Activated T-helper 17 cell treated with anti-CD3 and anti-CD28 coated beads, Interleukin-2, amount 50 U/mL, for 72 hours (primary cell): ENCODE measurements at regions not wholly inside any gene's neighbourhood (a gene's known extent, or its start where the extent isn't known, plus 50 kb on each side); places are given as distances from the start of the nearest gene placed in this dataset.
"Not testable (repeated sequence)": the region's sequence is repeated elsewhere in the genome, so short reads cannot be mapped to it uniquely, and the experiment has no call there.

Experiments used
- ATAC-seq: fragments of 150-1000 bp; cut with Tn5 transposase; replicated peaks from 2 replicates; pipeline ENCODE4 v1.10.0; 2021; ENCODE audit warnings: mild to moderate bottlenecking, moderate library complexity
- H3K27ac Mint-ChIP-seq: one replicate; pipeline ENCODE4 v1.8.0; 2022; ENCODE audit warnings: mixed read lengths
- H3K27me3 Mint-ChIP-seq: one replicate; pipeline ENCODE4 v1.8.0; 2022; ENCODE audit warnings: mixed read lengths
- H3K36me3 Mint-ChIP-seq: one replicate; pipeline ENCODE4 v1.8.0; 2022; ENCODE audit warnings: low read depth, mild to moderate bottlenecking, mixed read lengths
- H3K4me1 Mint-ChIP-seq: one replicate; pipeline ENCODE4 v1.8.0; 2022; ENCODE audit warnings: mixed read lengths
- H3K4me3 Mint-ChIP-seq: one replicate; pipeline ENCODE4 v1.8.0; 2022; ENCODE audit warnings: mild to moderate bottlenecking, mixed read lengths
- H3K9me3 Mint-ChIP-seq: one replicate; pipeline ENCODE4 v1.8.0; 2022; ENCODE audit warnings: mixed read lengths

DNA sequence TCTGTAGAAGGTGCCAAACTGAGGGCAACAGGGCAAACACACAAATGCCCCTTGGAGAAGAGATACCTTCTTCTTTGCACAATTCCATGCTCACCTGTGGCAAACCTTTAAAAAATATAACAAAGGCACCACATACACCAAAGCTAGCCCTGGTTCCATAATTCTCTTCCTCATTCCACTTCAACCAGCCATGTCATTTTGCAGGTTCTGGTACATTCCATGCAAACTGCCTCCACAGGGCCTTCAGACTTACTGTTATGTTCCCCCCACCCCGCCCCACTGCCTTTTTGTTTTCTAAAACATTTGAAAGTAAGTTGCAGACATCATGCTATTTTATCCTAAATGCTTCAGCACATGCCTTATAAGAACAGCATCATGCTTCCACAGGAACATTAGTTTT, 269.0 kb downstream of the NSUN3 start:
- no peaks in the 10 kb centered on the region for H3K27me3 Mint-ChIP-seq
- no peaks in the 10 kb centered on the region for H3K36me3 Mint-ChIP-seq
- no peaks in the 10 kb centered on the region for H3K4me1 Mint-ChIP-seq
- H3K27ac Mint-ChIP-seq, result no peak overlapping the region
- H3K9me3 Mint-ChIP-seq, result peaks cover 3% of the 10 kb centered on the region
- no peak for ATAC-seq
- no peak overlapping the region for H3K4me3 Mint-ChIP-seq

DNA sequence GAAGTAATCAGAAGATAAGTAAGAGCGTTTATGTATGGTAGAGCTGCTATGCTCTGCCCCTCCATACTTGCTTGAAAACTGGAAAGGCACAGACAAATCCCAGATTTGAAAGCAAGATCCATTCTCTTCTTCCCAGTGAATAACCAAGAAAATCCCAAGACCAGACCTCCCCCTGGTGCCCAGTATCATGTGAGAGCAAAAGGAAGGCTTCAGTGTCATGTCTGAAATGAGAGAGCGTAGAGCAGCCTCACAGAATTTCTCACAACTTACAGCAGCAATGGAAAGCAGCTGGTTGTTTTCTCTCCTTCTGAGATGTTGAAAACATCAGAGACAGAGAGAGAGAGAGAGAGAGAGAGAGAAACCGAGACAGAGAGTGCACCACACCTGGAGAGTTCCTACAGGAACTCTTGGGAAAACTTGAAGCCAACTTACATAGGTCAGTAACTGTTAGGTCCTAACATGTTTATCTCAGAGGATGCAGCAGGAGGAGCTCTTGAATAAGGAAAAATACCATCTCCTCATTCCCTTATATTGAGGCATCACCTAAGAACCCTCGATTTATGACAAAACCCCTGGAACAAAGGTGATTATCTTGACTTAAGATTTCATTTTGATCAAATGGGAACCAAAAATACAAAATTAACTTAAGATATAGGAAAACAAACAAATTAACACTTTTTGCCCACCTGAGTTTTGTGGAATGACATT, 273.3 kb downstream of the NSUN3 start:
- Mint-ChIP-seq H3K27ac (no peak overlapping the region), H3K4me1 (no peaks in the 10 kb centered on the region), H3K27me3 (no peaks in the 10 kb centered on the region), H3K4me3 (no peak overlapping the region), H3K36me3 (no peaks in the 10 kb centered on the region), H3K9me3 (peaks cover 3% of the 10 kb centered on the region)
- ATAC-seq, result no peak

DNA sequence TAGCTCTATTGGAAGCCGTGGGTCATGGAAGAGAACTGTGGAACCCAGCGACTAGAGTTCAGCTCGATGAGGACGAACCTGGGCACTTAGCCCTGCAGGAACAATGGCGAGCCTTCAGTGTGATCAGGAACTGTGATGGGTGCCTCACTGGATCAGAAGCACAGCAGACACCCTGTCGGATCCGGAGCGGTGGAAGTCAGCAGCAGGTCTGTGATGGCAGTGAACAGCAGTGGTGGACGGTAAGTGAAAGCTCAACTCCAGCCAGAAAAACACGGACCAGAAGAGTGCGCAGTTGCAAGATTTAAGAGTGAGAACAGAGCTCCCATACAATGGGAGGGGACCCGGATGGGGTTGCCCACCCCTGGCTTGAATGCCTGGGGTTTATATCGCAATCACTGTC, 282.2 kb downstream of the NSUN3 start:
- Mint-ChIP-seq H3K27ac (no peak overlapping the region), H3K27me3 (no peaks in the 10 kb centered on the region), H3K4me1 (no peaks in the 10 kb centered on the region), H3K36me3 (no peaks in the 10 kb centered on the region), H3K4me3 (no peak overlapping the region), H3K9me3 (peaks cover 10% of the 10 kb centered on the region)
- ATAC-seq, result no peak

- Mint-ChIP-seq H3K36me3 (no peaks in the 10 kb centered on the region), H3K9me3 (peaks cover 10% of the 10 kb centered on the region), H3K27ac (no peak overlapping the region), H3K27me3 (no peaks in the 10 kb centered on the region), H3K4me1 (no peaks in the 10 kb centered on the region), H3K4me3 (no peak overlapping the region)
- no peak for ATAC-seq
These were observed 286.5 kb downstream of the NSUN3 start for GRCh38 chr3:94349310-94349878.

DNA sequence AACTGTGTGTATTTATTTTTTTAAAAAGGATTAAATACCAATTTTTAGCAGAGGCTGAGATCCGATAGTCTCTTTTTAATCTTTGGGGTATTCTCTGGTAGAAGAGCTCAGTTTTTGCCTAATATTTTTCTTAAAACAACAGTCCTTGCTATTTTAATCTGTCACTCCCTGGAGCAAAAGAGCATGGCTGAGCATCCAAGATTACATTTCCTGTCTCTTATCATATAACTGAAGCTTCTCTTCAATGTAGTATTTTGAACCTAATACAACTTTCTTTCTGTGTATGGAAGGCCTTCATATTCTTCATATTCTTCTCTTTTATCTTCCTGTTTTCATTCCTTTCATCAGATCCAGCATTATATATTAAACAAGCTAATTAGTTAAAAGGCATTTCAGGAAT, 293.7 kb downstream of the NSUN3 start:
- Mint-ChIP-seq H3K4me3 (no peak overlapping the region), H3K27ac (no peak overlapping the region), H3K9me3 (no peaks in the 10 kb centered on the region), H3K4me1 (no peaks in the 10 kb centered on the region), H3K36me3 (no peaks in the 10 kb centered on the region), H3K27me3 (no peaks in the 10 kb centered on the region)
- no peak for ATAC-seq

- no peaks in the 10 kb centered on the region for H3K27me3 Mint-ChIP-seq
- ATAC-seq, result no peak
- no peak overlapping the region for H3K27ac Mint-ChIP-seq
- no peaks in the 10 kb centered on the region for H3K4me1 Mint-ChIP-seq
- H3K4me3 Mint-ChIP-seq, result no peak overlapping the region
- H3K36me3 Mint-ChIP-seq, result no peaks in the 10 kb centered on the region
- H3K9me3 Mint-ChIP-seq, result no peaks in the 10 kb centered on the region
These were observed 297.1 kb downstream of the NSUN3 start for GRCh38 chr3:94359996-94360395.

DNA sequence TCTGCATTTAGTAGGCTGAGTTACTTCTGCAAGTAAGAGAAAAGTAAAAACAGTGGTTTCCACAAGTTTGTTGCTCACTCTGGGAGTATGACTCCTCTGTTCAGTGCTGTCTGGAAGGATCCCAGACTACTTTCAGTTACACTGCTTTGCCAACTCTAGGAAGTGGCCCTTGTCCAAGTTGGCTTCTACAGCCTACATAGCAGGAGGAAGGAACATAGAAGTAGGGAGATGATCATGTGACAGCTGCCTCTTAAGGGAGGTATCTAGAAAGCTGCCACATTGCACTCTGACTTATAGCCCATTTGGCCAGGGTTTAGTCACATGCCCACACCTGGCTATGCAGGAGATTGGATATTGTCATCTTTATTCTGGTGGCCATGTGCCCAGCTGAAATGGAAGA, 298.1 kb downstream of the NSUN3 start:
- no peaks in the 10 kb centered on the region for H3K4me1 Mint-ChIP-seq
- ATAC-seq, result no peak
- no peak overlapping the region for H3K27ac Mint-ChIP-seq
- no peaks in the 10 kb centered on the region for H3K36me3 Mint-ChIP-seq
- H3K27me3 Mint-ChIP-seq, result no peaks in the 10 kb centered on the region
- no peak overlapping the region for H3K4me3 Mint-ChIP-seq
- H3K9me3 Mint-ChIP-seq, result peaks cover 3% of the 10 kb centered on the region

DNA sequence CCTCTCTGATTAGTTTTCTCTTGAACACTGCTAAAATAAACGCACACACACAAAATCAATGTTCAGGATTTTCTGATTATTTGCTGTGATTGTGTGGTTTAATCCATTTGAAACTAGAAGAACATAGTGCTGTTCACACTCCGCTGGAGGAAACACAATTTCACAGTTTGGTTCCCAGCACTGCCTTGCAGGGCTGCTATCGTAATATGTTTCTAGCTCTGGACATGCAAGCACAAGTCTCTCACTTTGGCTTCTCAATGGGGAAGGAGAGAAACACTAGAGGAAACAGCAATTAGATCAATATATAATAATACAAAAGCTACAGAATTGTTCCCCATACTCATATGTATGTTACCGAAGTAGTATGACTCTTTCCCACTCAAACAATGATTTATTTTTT, 299.5 kb downstream of the NSUN3 start:
- Mint-ChIP-seq H3K27me3 (no peaks in the 10 kb centered on the region), H3K4me3 (no peak overlapping the region), H3K9me3 (peaks cover 3% of the 10 kb centered on the region), H3K27ac (no peak overlapping the region), H3K4me1 (no peaks in the 10 kb centered on the region), H3K36me3 (no peaks in the 10 kb centered on the region)
- ATAC-seq, result no peak

DNA sequence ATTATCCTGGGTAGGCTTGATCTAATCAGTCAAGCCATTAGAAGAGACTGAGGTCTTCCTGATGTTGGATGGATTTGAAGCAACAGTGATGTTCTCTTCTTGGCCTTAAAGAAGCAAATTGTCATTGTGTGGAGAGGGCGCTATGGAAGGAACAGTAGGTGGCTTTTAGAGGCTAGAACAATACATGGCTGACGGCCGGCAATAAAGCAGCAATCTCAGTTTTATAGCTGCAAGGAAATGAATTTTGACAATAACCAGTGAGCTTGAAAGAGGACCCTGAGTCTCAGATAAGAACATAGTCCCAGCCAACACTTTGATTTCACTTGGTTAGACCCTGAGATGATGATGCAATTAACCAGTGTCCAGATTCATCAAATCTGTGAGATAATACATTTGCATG, 302.1 kb downstream of the NSUN3 start:
- H3K9me3 Mint-ChIP-seq, result peaks cover 7% of the 10 kb centered on the region
- H3K4me3 Mint-ChIP-seq, result no peak overlapping the region
- ATAC-seq, result no peak
- H3K4me1 Mint-ChIP-seq, result no peaks in the 10 kb centered on the region
- no peaks in the 10 kb centered on the region for H3K27me3 Mint-ChIP-seq
- H3K36me3 Mint-ChIP-seq, result no peaks in the 10 kb centered on the region
- no peak overlapping the region for H3K27ac Mint-ChIP-seq

GRCh38 chr3:94372026-94372425, 309.2 kb downstream of the NSUN3 start:
- H3K4me1 Mint-ChIP-seq, result no peaks in the 10 kb centered on the region
- no peak overlapping the region for H3K4me3 Mint-ChIP-seq
- no peaks in the 10 kb centered on the region for H3K27me3 Mint-ChIP-seq
- no peak overlapping the region for H3K27ac Mint-ChIP-seq
- H3K9me3 Mint-ChIP-seq, result peaks cover 10% of the 10 kb centered on the region
- ATAC-seq, result no peak
- no peaks in the 10 kb centered on the region for H3K36me3 Mint-ChIP-seq

- Mint-ChIP-seq H3K4me1 (no peaks in the 10 kb centered on the region), H3K27ac (no peak overlapping the region), H3K9me3 (peaks cover 10% of the 10 kb centered on the region), H3K27me3 (no peaks in the 10 kb centered on the region), H3K4me3 (no peak overlapping the region), H3K36me3 (no peaks in the 10 kb centered on the region)
- no peak for ATAC-seq
These were observed 310.6 kb downstream of the NSUN3 start for GRCh38 chr3:94373456-94373855.

DNA sequence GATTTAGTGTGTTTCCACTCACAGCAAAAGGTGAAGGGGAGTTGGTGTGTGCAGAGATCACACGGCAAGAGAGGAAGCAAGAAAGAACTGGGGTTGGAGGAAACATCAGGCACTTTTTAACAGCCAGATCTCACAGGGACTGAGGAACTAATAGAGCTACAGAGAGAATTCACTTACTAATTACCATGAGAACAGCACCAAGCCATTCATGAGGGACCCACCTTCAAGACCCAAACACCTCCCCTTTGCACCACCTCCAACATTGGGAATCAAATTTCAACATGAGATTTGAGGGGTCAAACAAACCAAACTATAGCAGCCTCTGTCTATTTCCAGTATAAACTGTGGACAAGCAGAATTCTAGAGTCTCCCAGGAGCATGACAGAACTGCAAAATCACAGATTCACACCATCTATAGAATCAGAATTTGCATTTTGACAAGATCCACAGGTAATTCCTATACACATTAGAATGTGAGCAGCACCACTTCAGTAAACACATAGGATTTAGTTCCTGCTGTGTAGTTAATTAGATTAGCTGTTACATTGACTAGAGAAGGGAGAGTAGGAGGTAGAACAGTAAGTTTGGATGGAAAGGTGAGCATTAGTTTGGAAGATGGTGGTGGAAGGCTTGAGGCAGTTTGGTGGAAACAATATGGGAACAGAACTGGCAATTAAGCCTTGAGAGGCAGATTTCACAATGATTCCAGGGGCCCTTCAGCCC, 311.7 kb downstream of the NSUN3 start:
- no peaks in the 10 kb centered on the region for H3K27me3 Mint-ChIP-seq
- H3K4me3 Mint-ChIP-seq, result no peak overlapping the region
- H3K27ac Mint-ChIP-seq, result no peak overlapping the region
- ATAC-seq, result no peak
- H3K36me3 Mint-ChIP-seq, result no peaks in the 10 kb centered on the region
- peaks cover 6% of the 10 kb centered on the region for H3K9me3 Mint-ChIP-seq
- no peaks in the 10 kb centered on the region for H3K4me1 Mint-ChIP-seq

DNA sequence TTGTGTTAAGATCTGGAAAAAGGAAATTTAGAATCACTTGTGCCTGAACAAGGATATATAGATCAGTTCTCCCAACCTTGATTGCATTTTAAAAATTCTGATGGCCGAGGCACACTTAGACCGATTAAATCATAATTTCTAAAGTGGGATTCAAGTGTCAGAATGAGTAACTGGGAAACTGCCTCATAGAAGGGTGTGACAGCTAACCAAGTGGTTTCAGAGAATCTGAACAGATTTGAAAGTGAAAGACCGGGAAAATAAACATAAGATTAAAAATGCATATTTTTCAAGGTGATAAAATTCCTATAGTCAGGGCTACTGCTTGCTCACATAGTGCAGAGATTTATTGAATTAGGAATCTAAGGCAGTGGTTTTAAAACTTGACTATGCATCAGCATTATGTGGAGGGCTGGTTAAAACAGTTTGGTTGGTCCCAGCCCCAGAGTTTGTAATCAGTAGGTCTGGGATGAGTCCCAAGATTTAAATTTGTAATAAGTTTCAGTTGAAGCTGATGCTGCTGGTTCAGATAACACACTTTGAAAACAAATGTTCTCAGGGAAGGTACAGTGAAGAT, 314.3 kb downstream of the NSUN3 start:
- H3K27me3 Mint-ChIP-seq, ATAC-seq: not testable (repeated sequence)

DNA sequence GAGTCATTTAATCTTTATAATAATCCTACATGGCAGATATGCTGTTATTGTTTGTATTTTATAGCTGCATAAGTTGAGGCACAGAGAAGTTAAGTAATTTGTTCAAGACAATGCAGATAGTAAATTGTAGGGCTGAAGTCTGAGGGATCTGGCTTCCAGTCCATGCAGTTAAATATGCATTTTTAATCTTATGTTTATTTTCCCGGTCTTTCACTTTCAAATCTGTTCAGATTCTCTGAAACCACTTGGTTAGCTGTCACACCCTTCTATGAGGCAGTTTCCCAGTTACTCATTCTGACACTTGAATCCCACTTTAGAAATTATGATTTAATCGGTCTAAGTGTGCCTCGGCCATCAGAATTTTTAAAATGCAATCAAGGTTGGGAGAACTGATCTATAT, 315.0 kb downstream of the NSUN3 start:
- not testable (repeated sequence) for H3K4me1 Mint-ChIP-seq, H3K36me3 Mint-ChIP-seq, H3K27me3 Mint-ChIP-seq, H3K9me3 Mint-ChIP-seq, ATAC-seq, H3K4me3 Mint-ChIP-seq, H3K27ac Mint-ChIP-seq

More for the DNA sequence above, 314.3 kb downstream of the NSUN3 start:
- H3K36me3 Mint-ChIP-seq, H3K9me3 Mint-ChIP-seq, H3K27ac Mint-ChIP-seq, H3K4me3 Mint-ChIP-seq, H3K4me1 Mint-ChIP-seq: not testable (repeated sequence)

DNA sequence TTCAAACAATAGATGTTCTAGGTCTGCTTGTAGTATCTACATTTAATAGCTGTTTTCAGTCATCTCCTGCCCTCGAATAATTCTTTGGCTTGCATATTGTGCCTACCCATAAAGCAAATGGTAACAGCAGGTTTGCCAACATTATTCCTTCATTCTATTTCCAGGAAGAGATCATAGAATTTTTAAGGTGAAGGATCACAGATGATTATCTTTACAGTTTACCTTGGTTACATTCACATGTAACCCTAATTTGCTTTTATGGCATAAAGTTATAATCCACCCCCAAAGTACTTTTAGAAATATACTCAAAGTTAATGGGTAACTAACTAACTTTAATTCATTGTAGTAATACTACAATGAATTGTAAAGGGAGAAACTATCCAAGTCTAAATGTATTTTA, 315.5 kb downstream of the NSUN3 start:
- no peak overlapping the region for H3K27ac Mint-ChIP-seq
- H3K4me3 Mint-ChIP-seq, result no peak overlapping the region
- no peaks in the 10 kb centered on the region for H3K36me3 Mint-ChIP-seq
- no peaks in the 10 kb centered on the region for H3K9me3 Mint-ChIP-seq
- H3K4me1 Mint-ChIP-seq, result no peaks in the 10 kb centered on the region
- no peak for ATAC-seq
- H3K27me3 Mint-ChIP-seq, result no peaks in the 10 kb centered on the region
